Lung (tissue), 11 donors: ENCODE measurements at regions not wholly inside any gene's neighbourhood (a gene's known extent, or its start where the extent isn't known, plus 50 kb on each side); places are given as distances from the start of the nearest gene placed in this dataset.

ENCODE experiments used
- ATAC-seq: fragments of 200-7000 bp; cut with Tn5 transposase; one replicate; pipeline ENCODE4 v1.9.1; 2020; ENCODE audit warnings: moderate number of reproducible peaks; ENCODE audit not compliant: insufficient read depth, low FRiP score
- DNase-seq, 3 donors: peaks; one replicate each; pipeline ENCODE4 v3.0.0-alpha.2; 2013 to 2017
- H3K27ac ChIP-seq, 2 donors: one replicate each; pipeline ENCODE4 v1.5.1; 2013; ENCODE audit warnings: mild to moderate bottlenecking in 2 of 2, moderate library complexity in 2 of 2, control low read depth in 1 of 2, inconsistent platforms in 1 of 2, low read depth in 1 of 2, low read length in 1 of 2
- H3K27me3 ChIP-seq, 3 donors: one replicate each; pipeline ENCODE4 v1.5.1; 2013; ENCODE audit warnings: low read length in 2 of 3; ENCODE audit not compliant: control insufficient read depth in 3 of 3, insufficient read depth in 3 of 3
- H3K36me3 ChIP-seq, 4 donors: one replicate each; pipeline ENCODE4 v1.5.1; 2013; ENCODE audit warnings: low read length in 4 of 4, mild to moderate bottlenecking in 1 of 4, moderate library complexity in 1 of 4; ENCODE audit not compliant: control insufficient read depth in 4 of 4, insufficient read depth in 4 of 4
- H3K4me1 ChIP-seq, 5 donors: one replicate each; pipeline ENCODE4 v1.5.1; 2013; ENCODE audit warnings: low read length in 5 of 5, mild to moderate bottlenecking in 2 of 5, moderate library complexity in 1 of 5; ENCODE audit not compliant: control insufficient read depth in 5 of 5, insufficient read depth in 5 of 5
- H3K4me3 ChIP-seq: one replicate; pipeline ENCODE4 v1.5.1; 2013; ENCODE audit warnings: mild to moderate bottlenecking, control low read depth, moderate library complexity
- H3K9ac ChIP-seq, 2 donors: one replicate each; pipeline ENCODE4 v1.5.1; 2013; ENCODE audit warnings: low read length in 2 of 2, control low read depth in 1 of 2; ENCODE audit not compliant: insufficient read depth in 1 of 2
- H3K9me3 ChIP-seq, 4 donors: one replicate each; pipeline ENCODE4 v1.5.1; 2013; ENCODE audit warnings: low read length in 3 of 4, mild to moderate bottlenecking in 1 of 4, moderate library complexity in 1 of 4; ENCODE audit not compliant: control insufficient read depth in 4 of 4, insufficient read depth in 3 of 4
- WGBS, 2 donors: extraction: QIAGEN DNeasy Blood & Tissue Kit; methylation state at CpG; one replicate each; pipeline ENCODE4 v1.1.7; 2013; 5-methylcytosine and 5-hydroxymethylcytosine counted together
- TF ChIP-seq, protein P1 (sequence below): IDR thresholded peaks from 2 replicates; pipeline ENCODE4 v1.5.1; 2012; ENCODE audit warnings: mild to moderate bottlenecking; ENCODE audit errors: control extremely low read depth, extremely low read depth
- donor health status: control.
- donor health status: control.
- donor health status: Bipolar disorder and iron deficiency.
- donor health status: healthy.
- donor health status: DM: yes; HTN: yes; CAD: no.

DNA sequence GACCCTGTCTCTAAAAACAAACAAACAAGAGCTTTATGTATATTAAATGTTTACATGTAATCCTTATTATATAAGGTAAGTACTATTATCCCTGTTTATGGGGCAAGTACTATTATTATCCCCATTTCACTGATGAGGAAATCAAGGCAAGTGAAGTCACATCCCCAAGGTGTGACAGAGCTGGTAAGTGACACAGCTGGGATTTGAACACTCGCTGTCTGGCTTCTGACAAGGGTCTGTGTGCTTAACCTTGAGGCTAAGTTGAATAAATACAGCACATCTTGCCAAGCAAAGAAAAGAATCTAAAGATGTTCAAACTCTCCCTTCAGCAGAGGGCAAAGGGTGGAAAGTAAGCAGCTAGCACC is 167.9 kb upstream of the IRF2BP2 start:
- no peak overlapping the region for H3K27ac ChIP-seq
- 56 to 77% methylated on average over 1 of the region's 1 CpG for WGBS, 2 donors
- peaks cover 0 to 18% (median 4%) of the 10 kb centered on the region in 3 donors for H3K27me3 ChIP-seq
- ATAC-seq = no peak
- H3K4me3 ChIP-seq = no peak overlapping the region
- DNase-seq = no peak
- no peaks in the 10 kb centered on the region for H3K36me3 ChIP-seq
- TF ChIP-seq, protein P1, sequence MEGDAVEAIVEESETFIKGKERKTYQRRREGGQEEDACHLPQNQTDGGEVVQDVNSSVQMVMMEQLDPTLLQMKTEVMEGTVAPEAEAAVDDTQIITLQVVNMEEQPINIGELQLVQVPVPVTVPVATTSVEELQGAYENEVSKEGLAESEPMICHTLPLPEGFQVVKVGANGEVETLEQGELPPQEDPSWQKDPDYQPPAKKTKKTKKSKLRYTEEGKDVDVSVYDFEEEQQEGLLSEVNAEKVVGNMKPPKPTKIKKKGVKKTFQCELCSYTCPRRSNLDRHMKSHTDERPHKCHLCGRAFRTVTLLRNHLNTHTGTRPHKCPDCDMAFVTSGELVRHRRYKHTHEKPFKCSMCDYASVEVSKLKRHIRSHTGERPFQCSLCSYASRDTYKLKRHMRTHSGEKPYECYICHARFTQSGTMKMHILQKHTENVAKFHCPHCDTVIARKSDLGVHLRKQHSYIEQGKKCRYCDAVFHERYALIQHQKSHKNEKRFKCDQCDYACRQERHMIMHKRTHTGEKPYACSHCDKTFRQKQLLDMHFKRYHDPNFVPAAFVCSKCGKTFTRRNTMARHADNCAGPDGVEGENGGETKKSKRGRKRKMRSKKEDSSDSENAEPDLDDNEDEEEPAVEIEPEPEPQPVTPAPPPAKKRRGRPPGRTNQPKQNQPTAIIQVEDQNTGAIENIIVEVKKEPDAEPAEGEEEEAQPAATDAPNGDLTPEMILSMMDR = no peak
- no peaks in the 10 kb centered on the region for H3K9me3 ChIP-seq
- H3K4me1 ChIP-seq = peaks cover 0 to 3% (median 0%) of the 10 kb centered on the region in 5 donors
- H3K9ac ChIP-seq = no peak overlapping the region

GRCh38 chr1:234776876-234777855 is 167.2 kb upstream of the IRF2BP2 start:
- DNase-seq (no peak), ATAC-seq (no peak)
- Histone ChIP-seq H3K27me3 (peaks cover 0 to 18% (median 4%) of the 10 kb centered on the region in 3 donors), H3K4me1 (peaks cover 0 to 7% (median under 1%) of the 10 kb centered on the region in 5 donors), H3K9ac (no peak overlapping the region), H3K27ac (no peak overlapping the region), H3K4me3 (no peak overlapping the region), H3K36me3 (no peaks in the 10 kb centered on the region), H3K9me3 (no peaks in the 10 kb centered on the region)
- TF ChIP-seq, protein P1 = no peak
- WGBS, 2 donors = 48 to 54% methylated on average over 14 of the region's 14 CpGs

DNA sequence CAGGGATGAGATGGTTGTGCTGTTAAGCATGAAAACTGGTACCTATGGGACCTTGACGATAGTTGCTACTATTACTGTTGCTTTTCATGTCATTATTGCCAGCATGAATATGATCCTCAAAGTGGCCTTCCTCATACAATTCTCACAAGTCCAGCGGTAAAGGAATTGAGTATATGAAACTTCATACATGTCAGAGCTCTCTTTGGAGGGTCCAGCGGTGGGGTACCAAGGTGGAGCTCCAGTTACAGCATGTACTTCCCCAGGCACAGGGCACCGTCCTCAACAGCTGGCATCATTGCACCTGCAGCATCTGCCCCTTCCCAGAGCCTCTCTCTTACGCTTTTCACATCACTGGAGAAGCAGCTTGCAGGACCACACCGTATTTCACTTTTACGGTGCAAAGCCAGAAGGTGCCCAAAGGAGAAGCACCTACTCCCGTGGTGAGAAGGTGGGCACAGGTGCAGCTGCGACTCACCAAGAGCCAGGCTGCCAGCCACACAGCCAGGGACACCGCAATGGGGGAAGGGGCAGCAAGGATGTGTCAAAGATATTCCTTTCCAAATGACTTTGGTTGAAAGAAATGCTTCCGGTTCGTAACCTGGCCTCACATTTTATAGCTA is 166.4 kb upstream of the IRF2BP2 start:
- Histone ChIP-seq H3K27me3 (peaks cover 0 to 12% (median 4%) of the 10 kb centered on the region in 3 donors), H3K4me3 (no peak overlapping the region), H3K4me1 (peaks cover 0 to 15% (median 5%) of the 10 kb centered on the region in 5 donors), H3K9me3 (no peaks in the 10 kb centered on the region), H3K27ac (no peak overlapping the region), H3K9ac (no peak overlapping the region), H3K36me3 (no peaks in the 10 kb centered on the region)
- no peak for ATAC-seq
- 87 to 93% methylated on average over 12 of the region's 12 CpGs for WGBS, 2 donors
- TF ChIP-seq, protein P1 = no peak
- DNase-seq = no peak
